RWPE2 (cell line): ENCODE measurements at regions not wholly inside any gene's neighbourhood (a gene's known extent, or its start where the extent isn't known, plus 50 kb on each side); places are given as distances from the start of the nearest gene placed in this dataset.

Experiments
- ATAC-seq: fragments of 200-7000 bp; cut with Tn5 transposase; 3 replicates; pipeline ENCODE4 v1.9.1; 2021; ENCODE audit warnings: low read depth
- DNase-seq: peaks from one replicate; pipeline ENCODE4 v3.0.0-alpha.2; 2020; ENCODE audit warnings: low spot score
- H3K27ac ChIP-seq: fragments of 450-650 bp; 2 replicates; pipeline ENCODE4 v1.5.1; 2017; ENCODE audit warnings: mild to moderate bottlenecking; ENCODE audit not compliant: poor library complexity, severe bottlenecking
- H3K27me3 ChIP-seq: fragments of 250-450 bp; sonication (Bioruptor Pico); 2 replicates; pipeline ENCODE4 v1.5.1; 2021; ENCODE audit warnings: mild to moderate bottlenecking, moderate library complexity; ENCODE audit not compliant: insufficient read depth, poor library complexity, severe bottlenecking
- H3K36me3 ChIP-seq: fragments of 250-450 bp; sonication (Bioruptor Pico); 2 replicates; pipeline ENCODE4 v1.5.1; 2020; ENCODE audit warnings: low read depth, mild to moderate bottlenecking, moderate library complexity
- H3K4me1 ChIP-seq: fragments of 250-450 bp; sonication (Bioruptor Pico); 2 replicates; pipeline ENCODE4 v1.5.1; 2021; ENCODE audit warnings: mild to moderate bottlenecking, moderate library complexity; ENCODE audit not compliant: insufficient read depth, poor library complexity, severe bottlenecking
- H3K4me3 ChIP-seq: fragments of 250-450 bp; sonication (Bioruptor Pico); 2 replicates; pipeline ENCODE4 v1.5.1; 2021; ENCODE audit warnings: mild to moderate bottlenecking, moderate library complexity; ENCODE audit not compliant: severe bottlenecking
- H3K9me3 ChIP-seq: fragments of 250-450 bp; sonication (Bioruptor Pico); 2 replicates; pipeline ENCODE4 v1.5.1; 2021; ENCODE audit warnings: mild to moderate bottlenecking, moderate library complexity; ENCODE audit not compliant: severe bottlenecking
- TF ChIP-seq, protein P1 (sequence below): fragments of 450-650 bp; IDR thresholded peaks from one replicate; pipeline ENCODE4 v1.5.1; 2017; ENCODE audit warnings: mild to moderate bottlenecking, moderate library complexity; ENCODE audit not compliant: poor library complexity, severe bottlenecking

DNA sequence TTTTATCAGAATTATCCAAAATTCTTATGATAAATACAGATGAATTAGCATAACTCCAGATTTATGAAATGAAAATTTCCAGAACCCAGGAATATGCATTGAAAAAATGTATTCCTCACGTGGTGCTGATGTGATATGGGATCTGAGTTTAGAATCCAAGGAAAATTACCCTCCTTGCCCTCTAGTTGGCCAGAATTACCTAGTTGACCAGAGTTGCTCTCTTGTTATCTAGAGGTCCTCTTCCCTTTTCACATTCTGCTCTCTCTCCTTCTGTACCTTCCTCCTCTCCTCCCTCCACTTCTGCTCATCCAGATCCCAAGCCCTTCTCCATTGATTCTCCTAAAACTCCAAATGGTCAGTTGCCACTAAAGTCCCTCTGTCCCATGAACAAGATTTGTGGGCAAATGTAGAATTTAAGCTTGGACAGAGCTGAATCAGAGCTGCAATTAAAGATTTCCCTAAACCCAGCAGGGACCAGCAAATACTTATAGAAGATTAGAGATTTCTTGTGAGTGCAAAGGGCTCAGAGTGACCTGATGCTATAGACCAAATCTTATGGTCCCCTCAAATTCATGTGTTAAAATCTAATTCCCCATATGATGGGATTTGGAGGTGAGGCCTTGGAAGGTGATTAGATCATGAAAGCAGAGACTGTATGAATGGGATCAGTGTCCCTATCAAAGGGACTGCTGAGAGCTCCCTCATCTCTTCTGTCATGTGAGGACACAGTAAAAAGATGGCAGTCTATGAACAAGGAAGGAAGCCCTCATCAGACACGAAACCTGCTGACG, 103.2 kb upstream of the IGLL5 start:
- H3K27ac ChIP-seq: no peak overlapping the region
- H3K9me3 ChIP-seq: peaks cover 8% of the 10 kb centered on the region
- H3K27me3 ChIP-seq: peaks cover 22% of the 10 kb centered on the region
- no peaks in the 10 kb centered on the region for H3K36me3 ChIP-seq
- H3K4me1 ChIP-seq: no peaks in the 10 kb centered on the region
- DNase-seq: no peak
- TF ChIP-seq, protein P1, sequence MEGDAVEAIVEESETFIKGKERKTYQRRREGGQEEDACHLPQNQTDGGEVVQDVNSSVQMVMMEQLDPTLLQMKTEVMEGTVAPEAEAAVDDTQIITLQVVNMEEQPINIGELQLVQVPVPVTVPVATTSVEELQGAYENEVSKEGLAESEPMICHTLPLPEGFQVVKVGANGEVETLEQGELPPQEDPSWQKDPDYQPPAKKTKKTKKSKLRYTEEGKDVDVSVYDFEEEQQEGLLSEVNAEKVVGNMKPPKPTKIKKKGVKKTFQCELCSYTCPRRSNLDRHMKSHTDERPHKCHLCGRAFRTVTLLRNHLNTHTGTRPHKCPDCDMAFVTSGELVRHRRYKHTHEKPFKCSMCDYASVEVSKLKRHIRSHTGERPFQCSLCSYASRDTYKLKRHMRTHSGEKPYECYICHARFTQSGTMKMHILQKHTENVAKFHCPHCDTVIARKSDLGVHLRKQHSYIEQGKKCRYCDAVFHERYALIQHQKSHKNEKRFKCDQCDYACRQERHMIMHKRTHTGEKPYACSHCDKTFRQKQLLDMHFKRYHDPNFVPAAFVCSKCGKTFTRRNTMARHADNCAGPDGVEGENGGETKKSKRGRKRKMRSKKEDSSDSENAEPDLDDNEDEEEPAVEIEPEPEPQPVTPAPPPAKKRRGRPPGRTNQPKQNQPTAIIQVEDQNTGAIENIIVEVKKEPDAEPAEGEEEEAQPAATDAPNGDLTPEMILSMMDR: no peak
- no peak for ATAC-seq
- H3K4me3 ChIP-seq: no peak overlapping the region

DNA sequence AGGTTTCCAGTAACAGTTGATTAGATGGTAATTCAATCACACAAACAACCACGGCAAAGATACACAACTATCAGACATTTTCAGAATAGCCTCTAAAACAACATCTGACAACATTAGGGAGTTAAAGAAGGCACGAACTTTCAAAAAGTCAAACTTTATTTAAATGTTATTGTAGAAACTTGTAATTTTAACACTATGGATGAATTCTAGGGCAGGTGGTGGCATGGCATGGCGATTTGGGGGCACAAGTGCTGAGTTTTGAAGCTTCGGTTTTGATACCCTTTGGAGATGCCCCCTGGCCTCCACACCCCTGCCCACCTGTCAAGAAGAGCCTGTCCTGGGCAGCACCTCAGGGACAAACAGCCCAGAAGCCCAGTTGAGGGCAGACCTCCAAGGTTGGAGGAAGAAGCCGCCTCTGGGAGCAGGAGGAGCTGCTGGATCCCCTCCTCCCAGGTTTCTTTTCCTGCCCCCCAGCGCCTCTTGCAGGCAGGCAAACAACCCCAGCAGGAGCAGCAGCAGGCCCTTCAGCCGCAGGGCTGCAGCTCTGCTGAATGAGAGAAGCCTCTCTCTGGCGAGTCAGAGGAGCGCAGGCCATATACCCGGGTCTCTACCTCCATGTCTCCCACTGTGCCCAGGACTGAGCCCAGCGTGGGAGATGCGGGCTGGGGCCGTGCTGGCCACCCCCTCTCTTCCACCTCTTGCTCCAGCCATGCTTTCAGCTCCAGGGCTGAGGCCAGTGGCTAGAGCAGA, 102.1 kb upstream of the IGLL5 start:
- H3K9me3 ChIP-seq: peaks cover 8% of the 10 kb centered on the region
- DNase-seq: no peak
- no peaks in the 10 kb centered on the region for H3K36me3 ChIP-seq
- H3K27me3 ChIP-seq: peaks cover 22% of the 10 kb centered on the region
- TF ChIP-seq, protein P1: no peak
- H3K4me3 ChIP-seq: no peak overlapping the region
- H3K27ac ChIP-seq: no peak overlapping the region
- no peak for ATAC-seq
- no peaks in the 10 kb centered on the region for H3K4me1 ChIP-seq

DNA sequence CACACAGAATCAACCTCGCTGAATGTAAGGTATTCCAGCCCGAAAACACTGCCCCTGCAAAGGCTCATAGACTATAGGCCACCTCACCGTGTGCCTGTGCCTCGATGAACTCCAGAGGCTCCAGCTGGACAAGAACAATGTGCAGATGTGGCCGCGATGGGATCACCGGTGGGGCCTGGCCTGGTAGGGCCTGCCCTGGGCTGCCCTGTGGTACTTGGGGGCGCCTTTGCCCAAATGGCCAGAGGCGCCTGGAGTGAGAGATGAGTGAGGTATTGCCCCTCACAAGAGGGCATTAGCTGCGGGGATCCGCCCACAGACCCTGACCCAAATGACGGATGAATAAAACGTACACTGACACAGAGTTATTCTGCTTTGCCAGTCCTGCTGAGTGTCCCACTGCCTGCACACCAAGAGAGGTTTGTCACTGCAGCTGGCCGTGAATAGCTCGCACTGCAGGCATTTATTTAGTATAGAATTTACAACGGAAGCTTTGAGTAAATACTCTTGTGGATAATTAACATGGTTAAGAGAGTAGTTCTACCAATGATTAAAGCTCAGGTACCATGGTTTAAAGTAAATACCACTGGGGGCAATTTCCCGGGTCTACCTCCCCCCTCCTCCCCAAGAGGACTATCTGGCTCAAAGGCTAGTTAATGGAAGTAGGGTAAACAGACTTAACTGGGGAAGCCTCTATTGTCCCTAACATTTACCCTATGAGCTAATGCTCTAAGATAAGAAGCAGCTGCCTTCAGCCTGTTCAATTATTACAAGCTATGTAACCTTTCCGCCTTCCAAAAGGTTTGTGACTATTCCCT, 101.1 kb upstream of the IGLL5 start:
- no peak for DNase-seq
- peaks cover 22% of the 10 kb centered on the region for H3K27me3 ChIP-seq

DNA sequence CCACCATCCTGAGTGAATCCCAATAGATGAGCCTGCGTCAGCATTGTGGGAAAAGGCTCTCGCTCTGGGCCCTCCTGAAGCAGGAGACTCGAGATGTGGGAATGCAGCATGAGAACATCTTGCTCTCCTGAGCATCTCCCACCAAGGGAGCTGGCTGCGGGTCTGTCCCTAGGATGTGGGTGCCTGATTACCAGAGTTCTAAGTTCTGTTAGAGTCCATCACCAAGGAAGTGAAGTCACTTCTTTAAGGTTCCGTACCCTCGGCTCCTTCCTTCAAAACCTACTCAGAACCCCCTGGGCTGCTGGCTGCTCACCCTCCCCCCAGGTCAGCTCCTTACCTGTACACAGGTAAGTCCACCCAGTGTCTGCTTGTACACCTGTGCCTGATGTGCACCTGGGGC, 100.5 kb upstream of the IGLL5 start:
- ATAC-seq (no peak), DNase-seq (no peak)
- TF ChIP-seq, protein P1: no peak
- no peaks in the 10 kb centered on the region for H3K36me3 ChIP-seq
- no peaks in the 10 kb centered on the region for H3K4me1 ChIP-seq
- peaks cover 8% of the 10 kb centered on the region for H3K9me3 ChIP-seq
- no peak overlapping the region for H3K4me3 ChIP-seq
- peaks cover 22% of the 10 kb centered on the region for H3K27me3 ChIP-seq
- no peak overlapping the region for H3K27ac ChIP-seq

More for the DNA sequence above, 101.1 kb upstream of the IGLL5 start:
- no peak overlapping the region for H3K27ac ChIP-seq
- ATAC-seq: no peak
- no peaks in the 10 kb centered on the region for H3K36me3 ChIP-seq
- TF ChIP-seq, protein P1: no peak
- H3K9me3 ChIP-seq: peaks cover 8% of the 10 kb centered on the region
- no peak overlapping the region for H3K4me3 ChIP-seq
- H3K4me1 ChIP-seq: no peaks in the 10 kb centered on the region
